NCI-H524 treated with DMSO at 0.1 percent for 48 hours (cell line): ENCODE measurements at regions not wholly inside any gene's neighbourhood (a gene's known extent, or its start where the extent isn't known, plus 50 kb on each side); places are given as distances from the start of the nearest gene placed in this dataset.

Experiments used
- DNase-seq: peaks from one replicate; lab custom pipeline; 2025; lab: John Stamatoyannopoulos, UW

DNA sequence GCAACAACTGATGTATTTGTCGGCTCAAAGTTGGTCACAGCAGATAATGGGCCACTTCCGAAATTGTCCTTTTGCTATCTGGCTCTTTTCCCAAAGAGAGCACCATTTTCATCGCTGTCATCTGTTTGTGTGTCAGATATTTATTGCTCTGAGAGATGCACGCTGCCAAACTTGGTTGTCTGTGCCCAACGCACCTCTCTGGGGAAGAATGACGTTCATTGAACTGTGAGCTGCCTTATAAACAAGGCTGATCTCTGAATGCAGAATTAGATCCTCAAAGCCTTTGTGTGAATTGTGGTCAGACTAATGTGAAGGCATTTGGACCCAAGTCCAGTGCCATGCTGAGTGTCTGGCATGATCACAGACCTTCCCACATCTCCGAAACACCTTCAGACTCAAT, 174.7 kb upstream of the LYZL1 start:
- no peak for DNase-seq

DNA sequence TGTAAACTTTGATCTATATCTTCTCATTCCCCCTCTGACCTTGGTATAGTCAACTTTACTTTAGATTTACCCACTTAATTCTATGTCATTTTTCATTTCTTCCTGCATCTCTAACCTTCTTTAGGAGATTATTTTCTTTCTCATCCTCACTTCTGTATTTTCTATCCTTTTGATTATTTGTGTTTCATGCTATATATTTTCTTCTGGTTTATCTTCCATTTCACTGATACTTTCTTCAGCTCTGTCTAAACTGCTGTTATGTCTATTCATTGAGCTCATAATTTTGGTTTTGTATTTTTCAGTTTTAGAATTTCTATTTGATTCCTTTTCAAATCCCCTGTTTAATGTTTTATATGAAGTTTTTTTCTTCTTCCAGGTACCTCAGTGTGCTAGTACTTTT, 171.1 kb upstream of the LYZL1 start:
- no peak for DNase-seq

DNA sequence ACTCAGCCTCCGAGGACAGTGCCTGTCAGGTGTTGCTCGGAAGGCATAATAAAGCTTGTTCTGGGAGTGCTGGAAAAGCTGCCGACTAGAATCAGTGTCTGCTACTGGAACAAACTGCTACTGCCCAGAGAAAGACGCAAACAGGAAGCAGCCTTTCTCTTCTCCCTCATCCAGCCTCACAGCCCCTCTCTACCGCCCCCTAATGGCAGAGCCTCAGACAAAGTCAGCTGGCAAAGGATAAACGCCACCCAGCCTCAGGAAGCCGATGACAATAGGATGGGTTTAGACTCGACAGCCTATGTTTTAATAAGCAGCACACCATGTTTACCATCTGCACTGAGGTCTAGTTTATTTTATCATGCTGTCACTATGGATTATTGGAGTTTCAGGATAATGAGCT, 169.5 kb upstream of the LYZL1 start:
- DNase-seq: no peak

DNA sequence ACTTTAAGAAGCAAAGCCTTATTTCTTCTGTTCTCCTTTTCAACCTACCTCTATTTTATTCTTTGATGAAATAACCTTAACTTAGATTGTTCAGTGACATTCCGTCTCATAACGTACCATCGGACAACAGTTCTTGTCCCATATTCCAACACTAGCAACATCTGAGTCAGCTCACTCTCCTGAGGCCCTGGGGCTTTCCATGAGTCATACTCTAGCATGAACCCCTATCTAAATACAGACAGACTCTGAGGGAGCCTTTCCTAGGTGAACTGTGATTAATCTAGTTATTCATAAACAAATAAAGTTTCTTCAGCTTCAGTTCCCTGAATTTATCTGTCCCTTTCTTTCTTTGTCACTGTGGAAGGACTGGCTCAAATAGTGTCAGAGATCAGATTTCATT, 168.7 kb upstream of the LYZL1 start:
- DNase-seq: no peak

DNA sequence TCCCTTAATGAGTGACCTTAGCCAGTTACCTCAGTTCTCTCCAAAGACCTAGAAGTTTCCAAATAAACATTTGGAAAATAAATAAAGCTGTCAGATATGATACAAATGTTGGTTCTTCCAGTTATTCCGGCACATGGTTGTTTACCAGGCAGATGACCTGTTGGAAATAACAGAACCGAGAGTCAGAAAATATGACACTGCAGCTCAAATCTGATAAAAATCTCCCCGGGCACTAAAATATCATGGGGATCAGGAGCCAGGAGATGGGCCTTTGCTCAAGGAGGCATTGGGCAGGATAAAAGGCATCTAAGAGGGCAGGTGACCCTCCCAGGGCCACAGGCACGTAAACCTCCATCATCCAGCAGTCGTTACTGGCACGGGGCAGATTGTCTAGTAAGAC, 164.0 kb upstream of the LYZL1 start:
- no peak for DNase-seq

DNA sequence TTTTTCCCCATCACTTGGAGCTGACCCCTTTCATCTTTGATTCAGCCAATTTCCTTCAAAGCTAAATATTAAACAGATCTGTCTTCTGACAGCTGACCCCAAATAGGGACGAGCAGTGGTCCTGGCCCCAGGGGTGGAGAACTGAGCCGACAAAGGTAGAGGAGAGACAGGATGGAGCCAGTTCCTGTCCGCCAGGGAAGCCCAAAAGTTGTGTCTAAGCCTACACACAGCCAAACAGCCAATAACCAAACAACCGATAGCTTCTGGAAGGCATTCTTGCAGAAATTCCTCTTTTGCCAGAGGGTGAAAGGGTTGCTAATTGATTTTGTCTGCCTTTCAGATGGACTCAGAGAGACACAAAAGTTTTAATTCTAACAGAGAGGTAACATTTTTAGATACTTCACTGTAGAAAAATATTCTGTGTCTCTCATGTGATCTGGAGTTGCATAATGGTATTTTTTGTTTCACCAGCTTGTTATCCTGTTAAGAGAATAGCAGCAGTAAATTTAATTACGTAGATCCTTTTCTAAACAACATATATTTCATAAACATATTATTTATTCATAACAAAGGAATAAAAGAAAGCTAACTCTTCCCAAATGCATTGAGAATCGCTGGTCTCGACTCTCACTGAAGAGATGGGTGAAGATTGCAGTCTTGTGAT, 161.7 kb upstream of the LYZL1 start:
- no peak for DNase-seq

DNA sequence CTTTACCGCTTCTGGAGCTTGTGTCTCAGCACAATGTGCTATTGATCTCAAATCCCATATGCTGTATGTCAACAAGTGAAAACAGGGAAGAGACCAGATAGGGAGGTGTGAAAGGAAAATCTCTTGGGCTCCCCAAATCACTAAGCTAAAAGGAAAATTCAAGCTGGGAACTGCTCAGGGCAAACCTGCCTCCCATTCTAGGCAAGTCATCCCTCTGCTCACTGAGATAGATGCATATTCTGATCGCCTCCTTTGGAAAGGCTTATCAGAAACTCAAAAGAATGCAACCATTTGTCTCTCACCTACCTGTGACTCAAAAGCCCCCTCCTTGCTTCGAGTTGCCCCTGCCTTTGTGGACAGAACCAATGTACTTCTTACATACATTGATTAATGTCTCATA, 161.1 kb upstream of the LYZL1 start:
- DNase-seq: no peak

DNA sequence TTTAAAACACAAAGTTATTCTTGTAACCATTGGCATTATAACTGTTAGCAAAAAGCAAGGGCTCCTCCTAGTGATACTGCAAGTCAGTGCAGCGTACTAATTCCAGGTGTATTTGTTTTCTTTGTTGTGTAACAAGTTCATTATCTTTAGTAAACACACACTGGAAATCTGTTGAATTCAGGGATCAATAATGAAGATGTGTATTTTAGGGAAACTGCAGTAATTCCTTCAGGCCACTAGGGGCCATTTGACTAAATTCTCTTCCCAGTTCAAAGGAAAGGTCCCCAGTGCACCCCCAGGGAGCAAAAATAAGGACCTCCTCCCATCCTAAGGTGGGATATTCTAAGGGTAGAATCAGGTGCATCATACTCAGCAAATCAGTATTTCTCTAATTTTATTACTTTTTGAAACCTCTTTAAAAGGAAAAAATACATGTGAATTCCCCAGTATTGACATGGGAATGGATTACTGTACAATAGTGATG, 158.6 kb upstream of the LYZL1 start:
- no peak for DNase-seq

DNA sequence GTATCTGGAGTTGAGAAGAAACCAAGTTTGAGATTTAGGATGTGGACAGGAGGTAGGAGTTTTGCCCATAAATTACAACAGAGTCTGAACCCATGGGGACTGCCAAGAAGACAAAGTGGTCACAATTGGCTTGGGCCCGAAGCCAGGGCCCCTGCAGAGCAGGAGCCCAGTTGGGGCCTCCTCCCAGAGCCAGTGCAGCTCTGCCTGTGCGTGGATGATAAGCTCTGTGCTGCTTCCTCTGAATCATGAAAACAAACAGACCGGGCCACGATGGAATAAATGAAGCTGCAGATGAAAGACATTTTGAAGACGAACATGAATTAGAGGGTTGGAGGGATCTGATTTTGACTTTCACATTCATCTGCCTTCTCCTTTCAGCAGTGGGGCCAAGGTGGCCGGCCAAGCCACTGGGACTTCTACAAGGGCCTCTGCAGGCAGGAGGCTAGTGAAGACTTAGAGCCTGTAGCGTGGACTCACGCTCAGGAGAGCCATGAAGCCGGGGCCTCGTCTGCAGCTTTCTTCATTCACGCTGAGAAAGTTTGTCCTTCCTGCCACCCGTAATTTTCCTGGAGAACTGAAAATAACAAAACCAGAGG, 156.8 kb upstream of the LYZL1 start:
- DNase-seq: no peak

DNA sequence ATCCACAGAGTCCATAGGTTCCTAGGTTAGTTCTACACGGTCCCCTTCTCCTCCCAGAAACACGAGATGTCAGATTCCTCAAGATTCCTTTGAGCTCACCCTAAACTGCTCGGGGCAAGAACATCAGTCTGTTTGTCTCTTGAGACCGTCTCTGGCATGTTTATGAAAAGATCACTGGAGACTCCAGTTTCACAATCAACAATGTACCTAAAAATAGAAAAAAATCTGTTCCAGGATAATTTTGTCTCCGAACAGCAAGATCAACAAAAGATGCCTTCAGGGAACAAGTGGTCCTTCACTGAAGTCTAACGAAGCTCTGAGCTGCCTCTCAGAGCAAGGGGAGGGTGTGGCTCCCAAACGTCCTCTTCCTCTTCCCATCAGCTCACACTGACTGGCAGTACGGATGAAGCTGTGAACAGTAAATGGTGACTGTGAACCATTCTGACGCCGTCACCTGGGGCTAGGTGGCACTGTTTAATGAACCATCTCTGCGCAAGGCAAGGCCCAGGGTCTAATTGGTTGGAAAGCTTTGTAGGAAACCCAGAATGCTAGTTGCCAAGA, 156.2 kb upstream of the LYZL1 start:
- DNase-seq: no peak

DNA sequence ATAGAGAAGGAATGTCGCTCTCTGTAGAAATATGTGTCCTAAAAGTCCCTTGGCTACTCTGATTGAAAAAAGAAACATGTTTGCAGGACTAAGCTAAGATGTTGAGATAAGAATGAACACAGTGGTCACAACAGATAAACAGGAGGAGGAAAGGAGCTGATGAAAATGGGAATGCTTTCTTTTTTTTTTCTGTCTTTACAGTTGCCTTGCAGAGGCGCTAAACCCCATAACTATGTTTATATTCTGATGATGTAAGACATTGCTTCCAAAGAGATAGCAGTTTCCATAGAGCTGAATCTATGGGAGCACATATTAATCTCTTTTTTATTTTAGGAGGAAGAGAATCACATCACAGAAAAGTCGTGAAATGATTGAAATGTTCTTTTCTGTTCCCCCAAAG, 153.5 kb upstream of the LYZL1 start:
- no peak for DNase-seq

DNA sequence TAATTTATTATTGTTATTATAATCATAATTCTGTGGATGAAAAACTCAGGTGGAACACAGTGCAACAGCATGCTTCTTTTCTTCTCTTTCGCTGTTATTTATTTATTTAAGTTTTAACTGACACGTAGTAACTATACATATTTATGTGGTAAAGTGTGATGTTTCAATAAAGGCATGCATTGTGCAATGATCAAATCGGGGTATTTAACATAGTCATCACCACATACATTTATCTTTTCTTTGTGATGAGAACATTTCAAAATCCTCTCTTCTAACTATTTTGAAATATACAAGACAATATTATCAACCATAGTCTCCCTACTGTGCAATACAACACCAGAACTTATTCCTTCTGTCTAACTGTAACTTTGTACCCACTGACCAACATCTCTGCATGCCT, 152.5 kb upstream of the LYZL1 start:
- no peak for DNase-seq

DNA sequence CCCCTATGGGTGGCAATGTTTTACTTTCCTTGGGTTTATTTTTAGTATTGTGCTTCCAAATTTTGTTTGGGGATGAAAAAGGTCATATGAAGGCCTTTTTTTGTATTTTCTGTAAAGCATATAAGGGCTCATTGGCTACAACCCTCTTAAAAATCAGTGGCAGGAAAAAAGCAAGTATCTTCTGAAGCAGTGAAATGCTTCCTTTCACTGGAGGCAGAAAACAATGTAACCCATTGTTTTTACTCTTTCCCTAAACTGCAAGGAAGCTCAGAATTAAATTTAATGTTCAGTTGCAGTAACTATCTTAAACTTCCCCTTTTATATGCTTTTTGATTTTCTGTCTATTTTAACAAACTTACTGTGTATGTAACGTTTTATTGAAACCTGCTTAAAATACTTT, 148.7 kb upstream of the LYZL1 start:
- DNase-seq: no peak

DNA sequence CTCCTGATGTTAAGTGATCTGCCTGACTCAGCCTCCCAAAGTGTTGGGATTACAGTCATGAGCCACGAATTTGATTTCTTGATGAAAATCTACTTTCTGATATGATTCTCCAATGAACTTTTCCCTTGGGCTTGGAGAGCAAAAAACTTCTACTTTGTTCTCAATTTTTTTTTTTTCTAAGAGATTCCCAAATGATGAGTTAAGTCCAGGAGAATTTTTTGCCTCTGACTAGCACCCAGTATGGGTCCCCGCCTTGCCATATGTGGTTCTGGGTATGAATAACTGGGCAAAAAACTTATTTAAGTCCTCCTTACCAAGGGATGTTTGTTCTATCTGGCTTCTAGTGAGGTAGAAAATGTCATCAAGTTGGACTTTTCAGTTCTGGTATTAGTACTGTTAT, 147.9 kb upstream of the LYZL1 start:
- DNase-seq: no peak

DNA sequence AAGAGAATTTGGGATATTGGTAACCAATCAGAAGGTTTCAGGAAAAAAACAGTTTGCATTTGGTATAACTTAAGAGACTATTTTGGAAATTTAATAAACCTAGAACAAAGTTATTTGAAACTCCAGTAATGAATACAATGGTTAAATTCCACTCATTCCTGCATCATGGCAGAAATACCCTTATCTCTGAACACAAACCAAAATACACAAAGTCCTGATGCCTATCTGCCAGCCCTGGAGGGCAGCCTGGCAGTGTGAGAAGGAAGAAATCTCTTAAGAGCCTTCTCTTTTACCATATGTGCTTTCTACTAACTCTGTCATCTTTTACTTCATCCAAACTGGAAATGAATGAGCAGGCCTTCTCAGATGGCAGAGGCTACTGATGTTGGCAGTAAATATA, 147.1 kb upstream of the LYZL1 start:
- no peak for DNase-seq

DNA sequence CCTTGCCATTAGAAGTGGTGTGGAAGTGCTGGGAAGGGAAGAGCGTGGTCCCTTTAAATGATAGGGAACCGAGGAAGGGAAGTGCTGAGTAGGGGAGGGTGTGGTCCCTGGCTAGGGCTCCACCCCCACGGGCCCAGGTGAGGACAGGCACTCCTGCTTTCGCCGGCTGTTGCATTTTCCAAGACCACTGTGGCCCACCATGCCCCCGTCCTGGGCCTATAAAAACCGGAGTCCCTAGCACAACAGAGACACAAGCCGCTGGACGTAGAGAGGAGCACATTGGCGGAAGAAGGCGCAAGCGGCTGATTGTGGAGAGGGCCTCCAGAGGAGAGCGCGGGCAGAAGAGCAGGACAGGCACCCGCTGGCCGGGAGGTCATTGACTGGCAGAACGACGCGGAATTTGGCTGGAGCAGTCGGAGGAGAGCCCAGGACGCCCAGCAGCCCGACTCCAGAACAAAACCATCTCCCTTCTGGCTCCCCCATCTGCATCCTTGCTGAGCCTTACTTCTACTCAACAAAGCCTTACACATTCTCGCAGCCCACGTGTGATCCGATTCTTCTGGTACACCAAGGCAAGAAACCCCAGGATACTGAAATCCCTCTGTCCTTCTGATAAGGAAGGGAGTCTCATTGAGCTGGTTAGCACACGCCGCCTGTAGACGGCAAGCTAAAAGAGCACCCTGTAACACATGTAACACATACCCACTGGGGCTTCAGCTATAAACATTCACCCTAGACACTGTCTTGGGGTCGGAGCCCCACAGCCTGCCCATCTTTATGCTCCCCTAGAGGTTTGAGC, 146.2 kb upstream of the LYZL1 start:
- no peak for DNase-seq

DNA sequence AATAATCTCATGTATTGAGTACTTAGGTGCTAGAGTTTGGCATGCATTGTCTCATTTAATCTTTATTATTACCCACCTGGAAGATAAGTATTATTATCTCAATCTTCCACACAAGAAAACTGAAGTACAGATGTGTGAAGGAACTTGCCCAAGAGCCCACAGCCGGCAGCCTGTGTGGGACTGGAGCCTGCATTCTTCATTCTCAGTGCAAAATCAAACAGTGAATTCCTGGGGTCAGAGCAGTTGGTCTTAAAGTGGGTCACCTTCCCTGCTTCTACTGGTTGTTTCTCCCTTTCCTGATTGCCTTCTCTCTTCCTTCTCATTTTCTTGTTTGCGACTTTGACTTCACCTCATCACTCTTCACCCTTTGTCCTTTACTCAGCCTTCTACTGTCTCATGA, 144.7 kb upstream of the LYZL1 start:
- no peak for DNase-seq

DNA sequence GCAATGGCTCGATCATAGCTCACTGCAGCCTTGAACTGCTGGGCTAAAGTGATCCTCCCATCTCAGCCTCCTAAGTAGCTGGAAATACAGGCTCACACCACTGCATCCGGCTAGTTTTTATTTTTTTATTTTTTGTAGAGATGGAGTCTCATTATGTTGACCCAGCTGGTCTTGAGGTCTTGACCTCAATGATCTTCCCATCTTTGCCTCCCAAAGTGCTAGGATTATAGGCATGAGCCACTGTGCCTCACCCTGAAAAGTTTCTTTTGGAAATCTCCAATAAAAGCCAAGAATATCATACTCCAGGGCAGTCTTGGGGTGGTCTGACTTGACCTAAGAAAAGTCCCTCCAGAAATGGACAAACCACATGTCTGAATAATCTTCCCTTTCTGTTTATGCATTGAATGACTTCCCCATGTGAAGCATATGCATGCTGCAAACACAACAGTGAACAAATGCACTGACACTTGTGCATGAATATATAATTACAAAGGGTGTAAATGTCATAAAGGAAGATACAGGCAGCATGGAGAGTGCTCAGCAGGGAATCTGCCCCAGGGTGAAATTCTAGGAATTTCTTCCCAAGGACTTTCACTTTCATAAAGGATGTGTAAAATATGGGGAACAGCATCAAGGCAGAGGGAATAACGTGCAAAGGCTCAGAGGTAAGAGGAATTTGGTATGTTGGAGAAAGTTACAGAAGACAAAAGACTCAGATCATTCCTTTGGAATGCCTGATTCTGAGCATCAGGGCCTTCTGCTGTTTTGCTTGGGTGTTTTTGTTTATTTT, 142.4 kb upstream of the LYZL1 start:
- no peak for DNase-seq

DNA sequence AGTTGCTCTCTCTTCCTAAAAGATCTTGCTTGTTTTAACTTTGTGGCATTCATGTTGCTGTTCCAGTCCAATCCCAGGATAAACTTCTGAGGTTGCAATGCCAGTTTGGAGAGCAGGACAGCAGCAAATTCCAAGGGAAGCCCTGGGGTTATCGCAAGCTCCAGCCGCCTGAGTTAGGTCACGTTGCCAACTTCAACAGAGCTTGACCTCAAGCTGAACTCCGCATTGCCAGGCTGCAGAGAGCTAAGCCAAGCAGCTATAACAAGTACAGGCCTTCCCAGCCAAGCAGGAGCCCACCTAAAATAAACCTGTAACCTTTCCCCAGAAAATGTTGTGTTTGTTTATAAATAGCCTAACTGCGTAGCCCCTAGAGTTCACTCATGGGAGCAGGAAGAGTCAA, 138.9 kb upstream of the LYZL1 start:
- no peak for DNase-seq

DNA sequence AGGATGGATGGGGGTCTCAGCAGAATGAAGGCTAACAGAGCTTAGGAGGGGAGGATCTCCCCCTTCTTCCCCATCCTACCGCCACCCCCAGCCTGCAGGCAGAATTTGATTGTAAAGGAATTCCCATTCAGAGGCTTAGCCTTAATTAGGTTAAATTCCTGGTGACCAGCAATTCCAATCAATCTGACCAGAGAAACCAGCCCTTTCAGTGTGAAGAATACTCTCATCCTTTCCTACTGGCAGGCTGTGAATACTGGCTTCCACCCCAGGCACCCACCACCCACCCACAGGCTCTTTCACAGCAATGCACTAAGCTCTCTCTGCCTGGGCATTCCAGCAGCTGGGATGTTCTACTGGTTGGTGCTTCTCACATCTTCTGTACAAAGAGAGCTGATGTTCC, 137.9 kb upstream of the LYZL1 start:
- DNase-seq: no peak

DNA sequence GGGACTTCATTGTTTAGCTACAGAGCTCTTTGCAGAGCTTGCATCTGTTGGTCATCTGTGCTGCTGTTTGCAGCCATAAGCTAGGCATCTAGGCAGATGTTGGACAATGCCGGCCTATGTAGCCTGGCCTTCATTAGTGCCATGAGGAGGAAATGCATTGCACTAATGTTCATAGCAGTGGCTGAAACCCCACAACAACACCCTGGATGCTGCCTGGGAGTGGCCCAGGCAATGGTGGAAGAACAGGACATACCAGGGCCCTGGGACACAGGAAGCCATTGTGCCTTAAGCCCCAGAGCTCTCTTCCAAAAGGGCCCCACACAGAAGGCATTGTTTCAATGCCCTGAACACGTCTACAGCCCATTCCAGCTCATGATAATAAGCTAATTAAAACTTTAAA, 131.5 kb upstream of the LYZL1 start:
- no peak for DNase-seq

DNA sequence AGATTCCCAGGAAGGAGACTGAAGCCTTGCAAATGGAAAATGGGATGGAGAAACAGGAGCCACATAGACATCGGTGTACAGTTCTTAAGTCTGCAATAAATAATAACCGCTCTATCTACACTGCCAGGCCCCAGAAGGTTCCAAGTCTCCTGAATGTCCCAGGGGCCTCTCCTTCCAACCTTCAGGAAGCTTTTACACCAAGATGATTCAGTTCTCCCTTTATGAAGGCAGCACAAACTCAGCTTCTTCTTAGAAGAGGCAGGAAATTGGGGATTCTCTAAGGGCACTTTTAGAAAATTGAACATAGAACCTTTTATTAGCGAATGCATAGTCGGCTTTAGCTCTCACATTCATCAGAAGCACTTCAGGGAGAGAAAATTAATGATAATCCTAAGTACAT, 130.8 kb upstream of the LYZL1 start:
- DNase-seq: no peak
